HG03432 (cell line): ENCODE measurements at regions not wholly inside any gene's neighbourhood (a gene's known extent, or its start where the extent isn't known, plus 50 kb on each side); places are given as distances from the start of the nearest gene placed in this dataset.
"Not testable (repeated sequence)": the region's sequence is repeated elsewhere in the genome, so short reads cannot be mapped to it uniquely, and the experiment has no call there.

Experiments used
- ATAC-seq: cut with Tn5 transposase; IDR thresholded peaks from one replicate; pipeline ENCODE4 v1.9.1; 2021; ENCODE audit warnings: mild to moderate bottlenecking, moderate library complexity; ENCODE audit not compliant: unreplicated experiment

GRCh38 chr5:38675443-38675842, 119.0 kb upstream of the LIFR start:
- ATAC-seq = no peak

GRCh38 chr5:38677636-38678035, 121.2 kb upstream of the LIFR start:
- no peak for ATAC-seq

- no peak for ATAC-seq
Observed at GRCh38 chr5:38678076-38678475, 121.6 kb upstream of the LIFR start.

- ATAC-seq = not testable (repeated sequence)
Observed at GRCh38 chr5:38678697-38679096, 122.3 kb upstream of the LIFR start.

- no peak for ATAC-seq
Observed at GRCh38 chr5:38680094-38680825, 123.8 kb upstream of the LIFR start.

- no peak for ATAC-seq
Observed at GRCh38 chr5:38681029-38681706, 124.7 kb upstream of the LIFR start.

- ATAC-seq = no peak
Observed at GRCh38 chr5:38681966-38682365, 125.5 kb upstream of the LIFR start.

- ATAC-seq = no peak
Observed at GRCh38 chr5:38686658-38687057, 130.2 kb upstream of the LIFR start.

DNA sequence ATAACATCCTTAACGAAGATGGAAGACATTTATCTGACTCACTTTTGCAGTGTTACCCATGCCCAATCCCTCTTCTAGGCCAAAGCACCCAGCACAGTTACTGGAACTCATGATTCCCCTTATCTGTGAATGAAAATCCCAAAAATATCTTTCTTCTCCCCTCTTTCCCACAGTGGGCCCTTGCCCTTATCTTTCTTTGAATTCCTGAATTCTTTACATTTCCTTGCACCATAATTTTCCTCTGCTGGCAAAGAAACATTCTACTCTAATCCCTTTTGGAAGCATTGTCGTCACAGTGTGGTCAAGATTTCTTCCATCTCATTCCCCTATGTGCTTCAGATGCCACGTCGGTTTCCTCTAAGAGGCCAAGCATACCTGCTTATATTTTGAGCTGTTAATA, 135.9 kb upstream of the LIFR start:
- no peak for ATAC-seq

GRCh38 chr5:38692781-38693527, 136.5 kb upstream of the LIFR start:
- no peak for ATAC-seq

- ATAC-seq = no peak
Observed at GRCh38 chr5:38695021-38695958, 138.8 kb upstream of the LIFR start.

DNA sequence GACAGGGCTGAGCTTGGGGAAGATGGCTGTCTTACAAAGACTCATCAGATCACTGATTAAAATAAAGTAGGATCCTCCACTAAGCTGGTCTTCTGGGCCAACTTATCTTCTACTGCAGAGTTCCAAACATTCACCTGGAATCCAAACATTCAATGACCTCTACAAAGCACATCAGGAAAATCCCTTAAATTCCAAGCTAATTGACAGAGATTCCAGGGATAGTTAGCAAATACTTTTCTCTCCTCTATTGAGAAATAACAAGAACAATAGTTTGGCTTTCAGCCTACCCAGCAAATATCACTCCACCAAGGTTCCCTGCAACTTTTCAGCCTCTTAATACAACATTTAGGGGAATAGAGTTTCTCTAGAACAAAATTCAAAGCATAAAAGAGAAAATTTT, 140.6 kb upstream of the LIFR start:
- ATAC-seq = no peak

DNA sequence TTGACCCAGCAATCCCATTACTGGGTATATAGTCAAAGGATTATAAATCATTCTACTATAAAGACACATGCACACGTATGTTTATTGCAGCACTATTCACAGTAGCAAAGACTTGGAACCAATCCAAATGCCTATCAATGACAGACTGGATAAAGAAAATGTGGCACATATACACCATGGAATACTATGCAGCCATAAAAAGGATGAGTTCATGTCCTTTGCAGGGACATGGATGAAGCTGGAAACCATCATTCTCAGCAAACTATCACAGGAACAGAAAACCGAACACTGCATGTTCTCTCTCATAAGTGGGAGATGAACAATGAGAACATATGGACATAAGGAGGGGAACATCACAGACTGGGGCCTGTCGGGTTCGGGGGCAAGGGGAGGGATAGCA, 140.3 kb upstream of the OSMR start:
- ATAC-seq = not testable (repeated sequence)

GRCh38 chr5:38706376-38706775, 139.4 kb upstream of the OSMR start:
- ATAC-seq = no peak

DNA sequence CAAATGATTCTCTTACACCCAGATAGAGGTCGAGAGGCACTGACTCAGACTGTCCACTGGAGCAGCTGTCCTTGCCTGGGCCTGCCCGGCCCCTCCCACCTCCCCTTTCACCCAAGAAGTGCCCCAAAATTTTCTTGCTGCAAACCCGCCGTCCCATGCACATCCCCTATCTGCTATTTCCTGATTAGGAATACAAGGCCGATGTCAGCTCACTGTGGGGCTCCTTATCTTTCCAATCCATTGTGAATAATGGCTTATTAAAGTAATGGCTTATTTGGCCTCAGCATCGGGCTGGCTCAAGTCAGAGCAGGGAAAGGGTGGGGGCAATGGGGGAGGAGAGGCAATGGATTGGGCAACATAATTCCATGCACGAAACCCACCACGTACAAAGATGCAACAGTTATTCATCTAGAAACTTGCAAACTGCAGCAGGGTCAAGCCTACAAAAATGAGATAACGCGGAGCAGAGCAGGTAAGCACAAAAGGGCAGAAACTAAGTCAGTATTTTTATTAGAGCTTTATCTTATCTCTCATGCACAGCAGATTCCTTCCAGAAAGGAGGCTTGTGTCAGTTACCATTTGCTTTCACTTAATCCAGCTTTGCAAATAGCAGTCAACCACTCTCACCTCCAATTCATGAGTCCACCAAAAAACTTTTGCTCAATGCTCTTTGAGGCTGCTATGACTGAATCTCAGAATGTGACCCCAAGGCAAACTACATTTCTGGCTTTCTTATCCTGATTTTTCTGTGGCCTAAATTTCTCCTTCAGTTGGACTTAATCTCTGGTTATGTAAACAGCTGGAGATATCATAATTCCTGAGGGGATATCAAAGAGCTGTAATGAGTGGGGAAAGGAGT, 138.2 kb upstream of the OSMR start:
- ATAC-seq = no peak

DNA sequence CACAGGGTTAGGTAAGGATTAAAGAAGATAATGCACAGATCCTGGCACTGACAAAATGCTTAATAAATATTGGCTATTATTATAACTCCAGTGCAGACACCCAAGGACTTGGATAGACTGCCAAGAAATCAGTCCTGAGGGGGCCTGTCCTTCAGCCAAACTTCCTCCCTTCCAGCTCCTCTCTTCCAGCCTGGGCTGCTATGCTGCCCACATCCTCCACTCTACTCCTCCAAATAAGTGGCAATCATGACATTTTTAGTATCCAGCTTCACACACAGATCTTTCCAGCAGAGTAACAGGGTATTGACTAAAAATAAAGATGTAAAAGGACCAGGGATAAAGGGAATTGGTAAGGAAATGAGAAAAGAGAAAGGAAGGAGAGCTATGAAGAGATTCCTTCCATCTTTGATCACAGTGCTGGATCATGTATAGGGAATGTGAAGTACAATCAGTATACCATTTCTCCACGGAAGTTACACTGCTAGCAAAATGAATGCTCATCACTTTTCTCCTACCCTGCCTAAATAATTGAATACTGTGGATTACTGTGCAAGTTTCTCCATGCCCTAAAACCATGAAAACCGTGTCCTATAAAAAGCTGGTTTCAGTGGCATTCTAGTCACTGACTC, 136.0 kb upstream of the OSMR start:
- ATAC-seq = no peak

GRCh38 chr5:38710627-38711026, 135.2 kb upstream of the OSMR start:
- no peak for ATAC-seq

- no peak for ATAC-seq
Observed at GRCh38 chr5:38712391-38712790, 133.4 kb upstream of the OSMR start.

GRCh38 chr5:38714240-38714639, 131.6 kb upstream of the OSMR start:
- ATAC-seq = no peak
